ENCODE measurements at regions not wholly inside any gene's neighbourhood (a gene's known extent, or its start where the extent isn't known, plus 50 kb on each side); places are given as distances from the start of the nearest gene placed in this dataset.

DNA sequence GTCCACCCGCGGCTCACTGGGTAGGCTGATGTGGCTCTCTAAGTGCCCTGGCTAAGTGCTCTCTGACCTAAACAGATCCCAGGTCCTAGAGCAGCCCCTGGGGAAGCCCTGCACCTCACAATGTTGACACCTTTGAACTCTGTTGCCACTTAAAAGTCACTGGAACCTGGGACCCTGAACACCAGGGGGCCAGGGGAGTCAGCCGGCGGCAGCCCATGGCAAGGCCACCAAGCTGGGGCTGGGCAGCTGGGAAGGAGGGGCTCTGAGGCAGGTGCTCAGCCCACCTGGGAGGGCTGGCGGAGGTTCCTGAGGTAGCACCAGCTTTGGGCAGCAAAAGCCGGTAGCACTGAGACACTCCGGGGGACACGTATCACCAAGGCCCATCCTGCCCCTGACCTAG lies 129.0 kb downstream of the CHSY1 start:
- TF ChIP-seq POLR2A (IDR thresholded peaks at IDR 0.05) = no peak
- TF ChIP-seq, protein P1, sequence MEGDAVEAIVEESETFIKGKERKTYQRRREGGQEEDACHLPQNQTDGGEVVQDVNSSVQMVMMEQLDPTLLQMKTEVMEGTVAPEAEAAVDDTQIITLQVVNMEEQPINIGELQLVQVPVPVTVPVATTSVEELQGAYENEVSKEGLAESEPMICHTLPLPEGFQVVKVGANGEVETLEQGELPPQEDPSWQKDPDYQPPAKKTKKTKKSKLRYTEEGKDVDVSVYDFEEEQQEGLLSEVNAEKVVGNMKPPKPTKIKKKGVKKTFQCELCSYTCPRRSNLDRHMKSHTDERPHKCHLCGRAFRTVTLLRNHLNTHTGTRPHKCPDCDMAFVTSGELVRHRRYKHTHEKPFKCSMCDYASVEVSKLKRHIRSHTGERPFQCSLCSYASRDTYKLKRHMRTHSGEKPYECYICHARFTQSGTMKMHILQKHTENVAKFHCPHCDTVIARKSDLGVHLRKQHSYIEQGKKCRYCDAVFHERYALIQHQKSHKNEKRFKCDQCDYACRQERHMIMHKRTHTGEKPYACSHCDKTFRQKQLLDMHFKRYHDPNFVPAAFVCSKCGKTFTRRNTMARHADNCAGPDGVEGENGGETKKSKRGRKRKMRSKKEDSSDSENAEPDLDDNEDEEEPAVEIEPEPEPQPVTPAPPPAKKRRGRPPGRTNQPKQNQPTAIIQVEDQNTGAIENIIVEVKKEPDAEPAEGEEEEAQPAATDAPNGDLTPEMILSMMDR (IDR thresholded peaks at IDR 0.05) = no peak

All from right lobe of liver (tissue), 4 donors.